ENCODE measurements at regions not wholly inside any gene's neighbourhood (a gene's known extent, or its start where the extent isn't known, plus 50 kb on each side); places are given as distances from the start of the nearest gene placed in this dataset.

DNA sequence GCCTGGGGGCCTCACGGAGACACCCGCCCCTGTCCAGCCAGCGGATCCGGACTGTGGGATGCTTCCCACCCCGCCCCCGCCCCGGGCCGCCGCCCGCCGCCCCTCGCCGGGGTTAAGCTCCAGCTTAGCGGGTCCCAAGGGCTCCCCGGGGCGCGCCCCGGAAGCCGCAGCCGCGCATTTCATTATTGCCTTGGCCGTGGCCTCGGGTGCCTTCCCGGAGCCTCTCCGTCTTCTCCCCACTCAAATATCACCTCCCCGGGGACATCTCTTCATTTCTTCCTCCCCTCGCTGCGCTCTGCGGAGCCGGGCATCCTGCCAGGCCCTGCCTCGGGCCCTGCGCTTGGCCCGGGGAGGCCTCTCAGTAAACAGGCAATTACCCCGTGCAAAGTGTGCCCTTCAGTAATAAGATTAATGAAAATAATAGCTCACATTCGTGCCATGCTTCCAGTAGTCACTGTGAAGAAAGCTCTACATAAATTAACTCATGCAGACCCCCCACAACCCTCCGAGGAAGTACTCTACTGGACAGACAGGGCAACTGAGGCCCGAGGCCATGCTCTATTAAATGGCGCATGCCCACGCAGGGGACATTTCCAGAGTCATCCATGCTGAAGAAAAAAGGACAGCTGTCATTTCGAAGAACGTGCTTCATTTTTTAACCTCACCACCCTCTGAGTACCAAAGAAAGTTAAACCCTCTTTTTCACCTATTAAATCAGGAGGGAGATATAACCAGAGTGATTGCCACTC is 49.9 kb upstream of the LAPTM5 start:
- no peak overlapping the region for H3K4me2 ChIP-seq (ENCODE audit: low read length)
- H3K36me3 ChIP-seq (ENCODE audit: insufficient read depth, low read length), result no peaks in the 10 kb centered on the region
- no peaks in the 10 kb centered on the region for H3F3A ChIP-seq (ENCODE audit: insufficient read depth, low read length, poor library complexity, severe bottlenecking)
- H3K27me3 ChIP-seq (ENCODE audit: insufficient read depth, low read depth, low read length), result no peaks in the 10 kb centered on the region
- H3K27ac ChIP-seq (ENCODE audit: low read length), result no peak overlapping the region
- no peak overlapping the region for H3K4me3 ChIP-seq (ENCODE audit: low read length)
- H3K9me3 ChIP-seq (ENCODE audit: low read length), result no peaks in the 10 kb centered on the region
- H3K9me2 ChIP-seq (ENCODE audit: insufficient read depth, low read length), result no peaks in the 10 kb centered on the region
- TF ChIP-seq SMC3 (conservative IDR thresholded peaks at IDR 0.05; ENCODE audit: poor library complexity), result no peak
- TF ChIP-seq REST (IDR thresholded peaks at IDR 0.05; ENCODE audit: borderline replicate concordance), result no peak
- no peak for TF ChIP-seq EP300 (conservative IDR thresholded peaks at IDR 0.05; ENCODE audit: poor library complexity, severe bottlenecking)
- TF ChIP-seq EZH2 (IDR thresholded peaks at IDR 0.05; ENCODE audit: borderline replicate concordance, insufficient read depth, low read length, poor library complexity, severe bottlenecking), result no peak
- TF ChIP-seq POLR2AphosphoS5 (IDR thresholded peaks at IDR 0.05), result no peak
- TF ChIP-seq, protein P1, sequence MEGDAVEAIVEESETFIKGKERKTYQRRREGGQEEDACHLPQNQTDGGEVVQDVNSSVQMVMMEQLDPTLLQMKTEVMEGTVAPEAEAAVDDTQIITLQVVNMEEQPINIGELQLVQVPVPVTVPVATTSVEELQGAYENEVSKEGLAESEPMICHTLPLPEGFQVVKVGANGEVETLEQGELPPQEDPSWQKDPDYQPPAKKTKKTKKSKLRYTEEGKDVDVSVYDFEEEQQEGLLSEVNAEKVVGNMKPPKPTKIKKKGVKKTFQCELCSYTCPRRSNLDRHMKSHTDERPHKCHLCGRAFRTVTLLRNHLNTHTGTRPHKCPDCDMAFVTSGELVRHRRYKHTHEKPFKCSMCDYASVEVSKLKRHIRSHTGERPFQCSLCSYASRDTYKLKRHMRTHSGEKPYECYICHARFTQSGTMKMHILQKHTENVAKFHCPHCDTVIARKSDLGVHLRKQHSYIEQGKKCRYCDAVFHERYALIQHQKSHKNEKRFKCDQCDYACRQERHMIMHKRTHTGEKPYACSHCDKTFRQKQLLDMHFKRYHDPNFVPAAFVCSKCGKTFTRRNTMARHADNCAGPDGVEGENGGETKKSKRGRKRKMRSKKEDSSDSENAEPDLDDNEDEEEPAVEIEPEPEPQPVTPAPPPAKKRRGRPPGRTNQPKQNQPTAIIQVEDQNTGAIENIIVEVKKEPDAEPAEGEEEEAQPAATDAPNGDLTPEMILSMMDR (IDR thresholded peaks at IDR 0.05; ENCODE audit: poor library complexity, severe bottlenecking), result no peak
- TF ChIP-seq MXI1 (conservative IDR thresholded peaks at IDR 0.05; ENCODE audit: poor library complexity, severe bottlenecking), result no peak
- no peak for TF ChIP-seq TAF1 (IDR thresholded peaks at IDR 0.05; ENCODE audit: low read depth)
- TF ChIP-seq RAD21 (conservative IDR thresholded peaks at IDR 0.05), result no peak
- no peak overlapping the region for H2AFZ ChIP-seq (ENCODE audit: low read depth, low read length)
- no peaks in the 10 kb centered on the region for H4K20me1 ChIP-seq (ENCODE audit: insufficient read depth)
- no peaks in the 10 kb centered on the region for H3K79me2 ChIP-seq (replicated peaks; ENCODE audit: insufficient read depth, low read length)
- no peak overlapping the region for H3K9ac ChIP-seq (ENCODE audit: low read length)

Data from neural cell (in vitro differentiated cells).